Brain microvascular endothelial cell (primary cell): ENCODE measurements at regions not wholly inside any gene's neighbourhood (a gene's known extent, or its start where the extent isn't known, plus 50 kb on each side); places are given as distances from the start of the nearest gene placed in this dataset.

Experiments
- DNase-seq: peaks from one replicate; pipeline ENCODE4 v3.0.0-alpha.2; 2020
- H3K27ac ChIP-seq: fragments of 250-450 bp; sonication (Bioruptor Pico); 2 replicates; pipeline ENCODE4 v1.5.1; 2020; ENCODE audit warnings: mild to moderate bottlenecking, moderate library complexity
- H3K27me3 ChIP-seq: fragments of 250-450 bp; sonication (Bioruptor Pico); replicated peaks from 2 replicates; pipeline ENCODE4 v1.5.1; 2020; ENCODE audit warnings: mild to moderate bottlenecking
- H3K36me3 ChIP-seq: fragments of 250-450 bp; sonication (Bioruptor Pico); replicated peaks from 2 replicates; pipeline ENCODE4 v1.5.1; 2020; ENCODE audit warnings: mild to moderate bottlenecking
- H3K4me3 ChIP-seq: 2 replicates; pipeline ENCODE4 v1.5.1; 2011; ENCODE audit warnings: low read depth, mild to moderate bottlenecking, control low read depth, low read length, moderate library complexity
- CTCF ChIP-seq: IDR thresholded peaks from 2 replicates; pipeline ENCODE4 v1.5.1; 2011; ENCODE audit warnings: low read depth, mild to moderate bottlenecking, moderate library complexity, low read length, control low read depth, inconsistent platforms; ENCODE audit errors: missing control alignments
- in situ Hi-C: cut with HindIII; loops from 2 replicates; pipeline ENCODE4 v1.10.0; 2017; ENCODE audit warnings: low sequenced_read_pairs, low pct_ligation_motif_present

GRCh38 chr1:213602796-213603486 lies 384.8 kb upstream of the PROX1 start:
- Histone ChIP-seq H3K27me3 (no peaks in the 10 kb centered on the region), H3K36me3 (no peaks in the 10 kb centered on the region), H3K27ac (no peak overlapping the region), H3K4me3 (no peak overlapping the region)
- TF ChIP-seq CTCF = no peak
- in situ Hi-C loops = no loop called here
- DNase-seq = no peak

GRCh38 chr1:213604477-213604876 lies 383.3 kb upstream of the PROX1 start:
- TF ChIP-seq CTCF = no peak
- in situ Hi-C loops = no loop called here
- no peak overlapping the region for H3K27ac ChIP-seq

GRCh38 chr1:213605732-213606131 lies 382.0 kb upstream of the PROX1 start:
- in situ Hi-C loops = no loop called here
- Histone ChIP-seq H3K27me3 (no peaks in the 10 kb centered on the region), H3K4me3 (no peak overlapping the region), H3K27ac (no peak overlapping the region), H3K36me3 (no peaks in the 10 kb centered on the region)
- no peak for TF ChIP-seq CTCF
- no peak for DNase-seq

More at GRCh38 chr1:213604477-213604876, 383.3 kb upstream of the PROX1 start:
- DNase-seq = no peak
- H3K36me3 ChIP-seq = no peaks in the 10 kb centered on the region
- H3K4me3 ChIP-seq = no peak overlapping the region
- no peaks in the 10 kb centered on the region for H3K27me3 ChIP-seq

- no peaks in the 10 kb centered on the region for H3K27me3 ChIP-seq
- no peak overlapping the region for H3K4me3 ChIP-seq
- TF ChIP-seq CTCF = no peak
- no peak overlapping the region for H3K27ac ChIP-seq
- H3K36me3 ChIP-seq = no peaks in the 10 kb centered on the region
- in situ Hi-C loops = no loop called here
- no peak for DNase-seq
These were observed 381.4 kb upstream of the PROX1 start for GRCh38 chr1:213606252-213606820.

GRCh38 chr1:213613549-213613948 lies 374.2 kb upstream of the PROX1 start:
- no peaks in the 10 kb centered on the region for H3K27me3 ChIP-seq
- DNase-seq = no peak
- no peak overlapping the region for H3K27ac ChIP-seq
- no peak overlapping the region for H3K4me3 ChIP-seq
- in situ Hi-C loops = no loop called here
- no peaks in the 10 kb centered on the region for H3K36me3 ChIP-seq
- TF ChIP-seq CTCF = no peak
